Superior temporal gyrus (tissue), 1 donor: ENCODE measurements at regions not wholly inside any gene's neighbourhood (a gene's known extent, or its start where the extent isn't known, plus 50 kb on each side); places are given as distances from the start of the nearest gene placed in this dataset.

Source experiments
- DNase-seq: peaks from one replicate; pipeline ENCODE4 v3.0.0-alpha.2; 2016; ENCODE audit errors: extremely low spot score

DNA sequence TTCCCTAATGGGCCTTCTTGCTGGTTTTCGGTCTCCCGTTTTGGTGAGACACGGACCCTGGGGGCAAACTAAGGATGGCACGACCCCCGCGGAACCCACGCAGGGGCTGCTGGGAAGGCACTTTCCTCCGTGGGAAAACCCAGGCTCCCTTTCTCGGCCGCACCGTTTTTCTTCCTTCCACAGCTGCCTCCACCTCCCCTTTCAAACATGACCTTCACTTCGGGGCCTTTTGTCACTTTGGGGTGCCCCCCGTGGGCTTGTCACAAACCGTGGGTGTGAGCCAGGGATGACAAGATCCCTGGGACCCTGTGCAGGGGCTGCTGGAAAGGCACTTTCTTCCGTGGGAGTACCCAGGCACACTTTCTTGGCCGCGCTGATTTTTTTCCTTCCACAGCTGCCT, 268.7 kb downstream of the ALG10 start:
- no peak for DNase-seq

- no peak for DNase-seq
These were observed 269.2 kb downstream of the ALG10 start for GRCh38 chr12:34291426-34291901.

DNA sequence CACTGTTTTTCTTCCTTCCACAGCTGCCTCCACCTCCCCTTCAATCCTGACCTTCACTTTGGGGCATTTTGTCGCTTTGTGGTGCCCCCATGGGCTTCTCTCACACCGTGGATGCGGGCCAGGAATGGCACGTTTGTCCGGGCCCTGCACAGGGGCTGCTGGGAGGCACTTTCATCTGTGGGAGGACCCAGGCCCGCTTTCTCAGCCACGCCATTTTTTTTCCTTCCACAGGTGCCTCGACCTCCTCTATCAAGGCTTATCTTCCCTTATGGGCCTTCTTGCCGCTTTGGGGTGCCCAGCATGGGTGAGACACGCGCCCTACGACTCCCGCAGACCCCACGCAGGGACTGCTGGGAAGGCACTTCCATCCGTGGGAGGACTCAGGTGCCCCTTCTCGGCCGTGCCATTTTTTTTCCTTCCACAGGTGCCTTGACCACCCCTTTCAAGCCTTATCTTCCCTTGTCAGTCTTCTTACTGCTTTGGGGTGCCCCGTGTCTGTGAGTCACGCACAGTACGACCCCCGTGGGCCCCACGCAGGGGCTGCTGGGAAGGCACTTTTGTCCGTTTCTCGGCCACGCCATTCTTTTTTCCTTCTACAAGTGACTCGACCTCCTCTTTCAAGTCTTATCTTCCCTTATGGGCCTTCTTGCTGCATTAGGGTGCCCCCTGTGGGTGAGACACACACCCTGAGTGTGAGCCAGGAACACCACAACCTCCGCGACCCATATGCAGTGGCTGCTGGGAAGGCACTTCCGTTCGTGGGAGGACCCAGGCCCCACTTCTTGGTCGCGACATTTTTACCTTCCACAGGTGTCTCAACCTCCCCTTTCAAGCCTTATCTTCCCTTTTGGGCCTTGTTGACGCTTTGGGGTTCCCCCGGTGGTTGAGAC, 270.7 kb downstream of the ALG10 start:
- DNase-seq = no peak

GRCh38 chr12:34294137-34294536, 271.8 kb downstream of the ALG10 start:
- no peak for DNase-seq

DNA sequence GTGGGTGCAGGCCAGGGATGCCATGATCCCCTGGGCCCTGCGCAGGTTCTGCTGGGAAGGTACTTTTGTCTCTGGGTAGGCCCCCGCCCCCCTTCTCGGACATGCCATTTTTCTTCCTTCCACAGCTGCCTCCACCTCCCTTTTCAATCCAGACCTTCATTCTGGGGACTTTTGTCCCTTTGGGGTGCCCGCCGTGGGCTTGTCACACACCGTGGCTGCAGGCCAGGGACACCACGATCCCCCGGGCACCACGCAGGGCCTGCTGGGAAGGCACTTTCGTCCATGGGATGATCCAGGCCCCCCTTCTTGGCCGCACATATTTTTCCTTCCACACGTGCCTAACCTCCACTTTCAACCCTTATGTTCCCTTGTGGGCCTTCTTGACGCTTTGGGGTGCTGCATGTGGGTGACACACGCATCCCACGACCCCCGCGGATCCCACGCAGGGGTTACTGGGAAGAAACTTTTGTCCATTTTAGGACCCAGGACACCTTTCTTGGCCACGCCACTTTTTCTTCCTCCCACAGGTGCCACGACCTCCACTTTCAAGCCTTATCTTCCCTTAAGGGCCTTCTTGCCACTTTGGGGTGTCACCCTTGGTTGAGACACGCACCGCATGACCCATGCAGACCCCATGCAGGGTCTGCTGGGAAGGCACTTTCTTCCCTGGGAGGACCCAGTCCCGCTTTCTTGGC, 272.5 kb downstream of the ALG10 start:
- DNase-seq = no peak

- DNase-seq = no peak
These were observed 273.3 kb downstream of the ALG10 start for GRCh38 chr12:34295366-34296142.

GRCh38 chr12:34296143-34297041, 274.1 kb downstream of the ALG10 start:
- DNase-seq = no peak

DNA sequence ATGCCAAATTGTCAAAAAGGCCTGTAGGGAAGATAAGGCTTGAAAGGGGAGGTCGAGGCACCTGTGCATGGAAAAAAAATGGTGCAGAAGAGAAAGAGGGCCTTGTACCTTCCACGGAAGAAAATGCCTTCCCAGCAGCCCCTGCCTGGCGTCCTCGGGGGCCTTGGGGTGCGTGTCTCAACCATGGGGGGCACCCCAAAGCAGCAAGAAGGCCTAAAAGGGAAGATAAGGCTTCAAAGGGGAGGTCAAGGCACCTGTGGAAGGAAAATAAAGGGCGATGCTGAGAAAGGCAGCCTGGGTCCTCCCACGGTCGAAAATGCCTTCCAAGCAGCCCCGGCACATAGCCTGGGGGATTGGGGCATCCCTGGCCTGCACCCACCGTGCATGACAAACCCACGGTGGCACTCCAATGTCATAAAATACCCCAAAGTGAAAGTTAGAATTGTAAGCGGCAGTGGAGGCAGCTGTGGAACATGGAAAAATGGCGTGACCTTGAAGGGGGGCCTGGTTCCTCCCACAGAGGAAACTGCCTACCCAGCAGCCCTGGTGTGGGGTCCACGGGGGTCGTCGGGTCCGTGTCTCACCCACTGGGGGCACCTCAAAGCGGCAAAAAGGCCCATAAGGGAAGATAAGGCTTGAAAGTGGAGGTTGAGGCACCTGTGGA, 275.0 kb downstream of the ALG10 start:
- DNase-seq = no peak

- no peak for DNase-seq
These were observed 275.5 kb downstream of the ALG10 start for GRCh38 chr12:34297790-34298164.

DNA sequence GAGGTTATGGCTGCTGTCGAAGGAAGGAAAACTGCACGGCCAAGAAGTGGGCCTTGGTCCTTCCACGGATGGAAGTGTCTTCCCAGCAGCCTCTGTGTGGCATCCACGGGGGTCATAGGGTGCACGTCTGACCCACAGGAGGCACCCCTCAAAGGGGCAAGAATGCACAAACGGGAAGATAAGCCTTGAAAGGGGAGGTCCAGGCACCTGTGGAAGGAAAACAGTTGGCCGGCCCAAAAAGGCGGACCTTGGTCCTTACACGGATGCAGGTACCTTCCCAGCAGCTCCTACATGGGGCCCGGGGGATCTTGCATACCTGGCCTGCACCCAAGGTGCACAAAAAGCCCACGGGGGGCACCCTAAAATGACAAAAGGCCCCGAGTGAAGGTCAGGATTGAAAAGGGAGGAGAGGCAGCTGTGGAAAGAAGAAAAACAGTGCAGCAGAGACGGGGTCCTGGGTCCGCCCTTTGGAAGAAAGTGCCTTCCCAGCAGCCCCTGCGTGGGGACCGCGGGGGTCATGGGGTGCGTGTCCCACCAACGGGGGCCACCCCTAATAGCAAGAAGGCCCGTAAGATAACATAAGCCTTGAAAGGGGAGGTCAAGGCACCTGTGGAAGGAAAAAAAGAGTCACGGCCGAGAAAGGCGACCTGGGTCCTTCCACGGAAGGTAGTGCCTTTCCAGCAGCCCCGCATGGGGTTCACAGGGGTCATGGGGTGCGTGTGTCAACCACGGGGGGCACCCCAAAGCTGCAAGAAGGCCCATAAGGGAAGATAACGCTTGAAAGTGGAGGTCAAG, 276.1 kb downstream of the ALG10 start:
- DNase-seq = no peak

DNA sequence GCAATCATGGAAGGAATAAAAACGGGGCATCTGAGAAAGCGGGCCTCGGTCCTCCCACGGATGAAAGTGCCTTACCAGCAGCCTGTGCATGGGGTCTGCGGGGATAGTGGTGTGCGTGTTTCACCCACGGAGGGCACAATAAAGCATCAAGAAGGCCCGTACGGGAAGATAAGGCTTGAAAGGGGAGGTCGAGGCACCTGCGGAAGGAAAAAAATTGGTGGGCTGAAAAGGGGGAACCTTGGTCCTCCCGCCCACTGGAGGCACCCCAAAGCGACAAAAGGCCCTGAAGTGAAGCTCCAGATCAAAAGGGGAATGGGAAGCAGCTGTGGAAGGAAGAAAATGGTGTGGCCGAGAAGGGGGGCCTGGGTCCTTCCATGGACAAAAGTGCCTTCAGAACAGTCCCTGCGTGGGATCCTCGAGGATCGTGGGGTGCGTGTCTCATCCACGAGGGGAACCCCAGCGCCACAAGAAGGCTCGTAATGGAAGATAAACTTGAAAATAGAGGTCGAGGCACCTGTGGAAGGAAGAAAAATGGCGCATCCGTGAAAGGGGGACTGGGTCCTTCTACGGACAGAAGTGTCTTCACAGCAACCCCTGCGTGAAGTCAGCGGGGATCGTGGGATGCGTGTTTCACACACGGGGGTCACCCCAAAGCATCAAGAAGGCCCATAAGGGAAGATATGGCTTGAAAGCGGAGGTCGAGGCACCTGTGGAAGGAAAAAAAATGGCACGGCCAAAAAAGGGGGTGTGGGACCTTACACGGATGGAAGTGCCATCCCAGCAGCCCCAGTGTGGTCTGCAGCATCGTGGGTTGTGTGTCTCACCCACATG, 276.9 kb downstream of the ALG10 start:
- no peak for DNase-seq

GRCh38 chr12:34299802-34300193, 277.5 kb downstream of the ALG10 start:
- no peak for DNase-seq

DNA sequence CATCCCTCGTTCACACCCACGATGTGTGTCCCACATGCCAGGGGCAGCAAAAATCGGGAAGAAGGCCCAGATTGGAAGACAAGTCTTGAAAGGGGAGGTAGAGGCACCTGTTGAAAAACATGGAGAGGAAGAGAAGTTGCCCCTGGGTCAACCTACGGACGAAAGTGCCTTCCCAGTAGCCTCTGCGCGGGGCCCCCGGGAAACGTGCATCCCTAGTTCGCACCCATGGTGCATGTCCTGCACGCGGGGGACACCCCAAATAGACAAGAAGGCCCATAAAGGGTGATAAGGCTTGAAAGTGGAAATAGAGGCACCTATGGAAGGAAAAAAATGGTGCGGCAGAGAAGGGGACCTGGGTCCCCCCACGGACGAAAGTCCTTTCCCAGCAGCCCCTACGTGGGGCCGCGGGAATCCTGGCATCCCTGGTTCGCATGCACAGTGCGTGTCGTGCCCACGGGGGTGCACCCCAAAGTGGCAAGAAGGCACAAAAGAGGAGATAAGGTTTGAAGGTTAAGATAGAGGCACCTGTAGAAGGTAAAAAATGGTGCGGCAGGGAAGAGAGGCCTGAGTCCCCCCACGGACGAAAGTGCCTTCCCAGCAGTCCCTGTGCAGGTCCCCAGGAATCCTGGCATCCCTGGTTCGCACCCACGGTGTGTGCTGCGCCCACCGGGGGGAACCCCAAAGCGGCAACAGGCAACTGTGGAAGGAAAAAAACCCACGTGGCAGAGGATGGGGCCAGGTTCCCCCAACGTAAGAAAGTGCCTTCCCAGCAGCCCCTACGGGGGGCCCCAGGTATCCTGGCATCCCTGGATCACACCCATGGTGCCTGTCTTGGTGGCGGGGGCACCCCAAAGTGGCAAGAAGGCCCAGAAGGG, 278.3 kb downstream of the ALG10 start:
- DNase-seq = no peak

- DNase-seq = no peak
These were observed 279.2 kb downstream of the ALG10 start for GRCh38 chr12:34301251-34302130.

- no peak for DNase-seq
These were observed 280.0 kb downstream of the ALG10 start for GRCh38 chr12:34302131-34302885.
